ENCODE measurements at regions not wholly inside any gene's neighbourhood (a gene's known extent, or its start where the extent isn't known, plus 50 kb on each side); places are given as distances from the start of the nearest gene placed in this dataset.

DNA sequence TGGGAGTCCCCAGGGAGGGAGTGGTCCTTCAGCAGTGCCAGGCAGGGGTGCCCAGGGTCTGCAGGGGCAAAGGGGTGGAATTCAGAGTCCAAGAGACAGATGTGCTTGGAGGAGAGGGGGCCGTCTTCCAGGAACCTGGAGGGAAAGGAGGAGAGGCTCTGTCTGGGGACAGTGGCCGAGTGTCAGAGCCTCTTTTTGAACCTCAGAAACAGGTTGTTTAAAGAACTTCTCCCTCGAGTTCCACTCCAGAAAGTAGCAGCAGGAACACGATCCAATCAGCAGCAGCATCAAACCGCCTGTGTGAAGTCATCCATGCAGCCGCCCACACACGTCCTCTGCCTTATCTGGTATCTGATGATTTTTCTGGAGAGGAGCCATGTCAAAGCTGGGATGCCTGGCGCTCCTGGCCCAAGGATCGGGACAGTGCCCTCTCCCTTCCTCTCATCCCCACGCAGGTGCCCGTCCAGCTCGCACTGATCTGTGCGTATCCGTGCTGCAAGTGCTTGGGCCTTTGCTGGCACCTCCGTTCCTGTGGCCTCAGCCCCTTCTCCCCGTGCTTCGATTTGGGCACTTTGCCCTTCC, 205.1 kb downstream of the NDUFA10 start:
- no peak for TF ChIP-seq POLR2A (IDR thresholded peaks at IDR 0.05)
- TF ChIP-seq, protein P1, sequence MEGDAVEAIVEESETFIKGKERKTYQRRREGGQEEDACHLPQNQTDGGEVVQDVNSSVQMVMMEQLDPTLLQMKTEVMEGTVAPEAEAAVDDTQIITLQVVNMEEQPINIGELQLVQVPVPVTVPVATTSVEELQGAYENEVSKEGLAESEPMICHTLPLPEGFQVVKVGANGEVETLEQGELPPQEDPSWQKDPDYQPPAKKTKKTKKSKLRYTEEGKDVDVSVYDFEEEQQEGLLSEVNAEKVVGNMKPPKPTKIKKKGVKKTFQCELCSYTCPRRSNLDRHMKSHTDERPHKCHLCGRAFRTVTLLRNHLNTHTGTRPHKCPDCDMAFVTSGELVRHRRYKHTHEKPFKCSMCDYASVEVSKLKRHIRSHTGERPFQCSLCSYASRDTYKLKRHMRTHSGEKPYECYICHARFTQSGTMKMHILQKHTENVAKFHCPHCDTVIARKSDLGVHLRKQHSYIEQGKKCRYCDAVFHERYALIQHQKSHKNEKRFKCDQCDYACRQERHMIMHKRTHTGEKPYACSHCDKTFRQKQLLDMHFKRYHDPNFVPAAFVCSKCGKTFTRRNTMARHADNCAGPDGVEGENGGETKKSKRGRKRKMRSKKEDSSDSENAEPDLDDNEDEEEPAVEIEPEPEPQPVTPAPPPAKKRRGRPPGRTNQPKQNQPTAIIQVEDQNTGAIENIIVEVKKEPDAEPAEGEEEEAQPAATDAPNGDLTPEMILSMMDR (IDR thresholded peaks at IDR 0.05) = no peak
